HuH-7.5 (cell line): ENCODE measurements at regions not wholly inside any gene's neighbourhood (a gene's known extent, or its start where the extent isn't known, plus 50 kb on each side); places are given as distances from the start of the nearest gene placed in this dataset.
"Not testable (repeated sequence)": the region's sequence is repeated elsewhere in the genome, so short reads cannot be mapped to it uniquely, and the experiment has no call there.

Source experiments
- DNase-seq: peaks from one replicate; pipeline ENCODE4 v3.0.0; 2011; ENCODE audit warnings: low spot score

GRCh38 chr5:42949348-42950115 is 90.6 kb downstream of the ANXA2R start:
- peak; percentile 71 for DNase-seq

GRCh38 chr5:42948961-42949347 is 91.2 kb downstream of the ANXA2R start:
- DNase-seq, result no peak

GRCh38 chr5:42944989-42945388 is 95.1 kb downstream of the ANXA2R start:
- no peak for DNase-seq

- DNase-seq, result no peak
Measured at GRCh38 chr5:42943931-42944631, 96.0 kb downstream of the ANXA2R start.

DNA sequence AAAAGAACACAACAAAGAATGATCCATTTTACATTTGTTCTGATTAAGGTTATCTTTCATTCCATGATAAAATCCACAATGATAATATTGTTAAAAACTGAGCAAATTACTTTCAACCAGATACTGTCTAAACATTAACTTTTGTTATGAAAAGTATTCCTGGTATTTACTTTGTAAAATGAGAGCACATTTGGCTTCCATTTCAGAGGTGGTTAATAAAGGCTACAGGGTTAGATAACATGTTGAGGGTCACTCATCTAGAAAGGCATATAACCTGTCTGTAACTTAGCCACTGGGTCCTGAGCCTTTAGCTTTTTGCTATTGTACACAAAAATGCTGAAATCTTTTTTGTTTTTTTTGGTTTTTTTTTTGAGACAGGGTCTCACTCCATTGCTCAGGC is 99.3 kb downstream of the ANXA2R start:
- DNase-seq, result no peak

DNA sequence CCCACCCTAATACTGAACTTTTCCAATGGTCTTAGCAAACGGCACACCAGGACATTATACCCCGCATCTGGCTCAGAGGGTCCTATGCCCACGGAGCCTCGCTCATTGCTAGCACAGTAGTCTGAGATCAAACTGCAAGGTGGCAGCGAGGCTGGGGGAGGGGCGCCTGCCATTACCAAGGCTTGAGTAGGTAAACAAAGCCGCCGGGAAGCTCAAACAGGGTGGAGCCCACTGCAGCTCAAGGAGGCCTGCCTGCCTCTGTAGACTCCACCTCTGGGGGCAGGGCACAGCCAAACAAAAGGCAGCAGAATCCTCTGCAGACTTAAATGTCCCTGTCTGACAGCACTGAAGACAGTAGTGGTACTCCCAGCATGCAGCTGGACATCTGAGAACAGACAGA is 108.1 kb downstream of the ANXA2R start:
- DNase-seq, result not testable (repeated sequence)

GRCh38 chr5:42931451-42931850 is 108.7 kb downstream of the ANXA2R start:
- DNase-seq, result not testable (repeated sequence)

DNA sequence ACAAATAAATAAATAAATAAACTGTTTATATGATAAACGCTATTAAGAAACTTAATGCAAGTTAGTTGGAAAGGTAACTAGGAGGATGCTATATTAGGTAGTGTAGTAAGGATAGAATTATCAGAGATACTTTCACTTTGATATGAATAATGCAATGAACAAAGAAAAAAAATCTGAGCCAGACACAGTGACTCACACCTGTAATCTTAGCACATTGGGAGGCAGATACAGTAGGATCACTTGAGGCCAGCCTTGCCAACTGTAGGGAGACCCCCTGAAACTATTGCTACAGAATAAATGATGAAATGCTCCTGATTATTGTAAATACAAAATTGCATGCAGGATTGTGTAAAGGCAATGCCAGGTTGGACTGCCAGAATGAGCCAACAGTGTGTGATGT is 109.2 kb downstream of the ANXA2R start:
- no peak for DNase-seq

DNA sequence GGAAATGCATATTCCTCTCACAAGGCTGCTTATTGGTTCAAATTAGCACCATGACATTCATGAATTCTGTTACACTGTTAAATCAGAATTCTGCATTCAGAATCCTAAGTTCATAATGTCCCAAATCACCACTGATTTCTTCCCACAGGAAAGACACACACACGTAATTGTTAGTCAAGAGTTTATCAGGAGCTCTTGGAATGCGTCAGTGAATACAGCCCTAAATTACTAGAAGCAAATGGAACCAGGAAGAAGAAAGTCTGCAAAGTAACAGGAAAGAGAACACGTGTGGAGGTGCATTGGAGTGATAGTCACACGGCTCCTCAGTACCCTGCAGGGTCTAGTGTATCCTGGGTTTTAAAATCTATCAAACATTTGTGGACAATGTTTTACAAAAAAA is 110.2 kb downstream of the ANXA2R start:
- no peak for DNase-seq

- DNase-seq, result no peak
Measured at GRCh38 chr5:42927730-42928129, 112.4 kb downstream of the ANXA2R start.

- DNase-seq, result no peak
Measured at GRCh38 chr5:42924686-42925085, 113.0 kb upstream of the SELENOP start.

DNA sequence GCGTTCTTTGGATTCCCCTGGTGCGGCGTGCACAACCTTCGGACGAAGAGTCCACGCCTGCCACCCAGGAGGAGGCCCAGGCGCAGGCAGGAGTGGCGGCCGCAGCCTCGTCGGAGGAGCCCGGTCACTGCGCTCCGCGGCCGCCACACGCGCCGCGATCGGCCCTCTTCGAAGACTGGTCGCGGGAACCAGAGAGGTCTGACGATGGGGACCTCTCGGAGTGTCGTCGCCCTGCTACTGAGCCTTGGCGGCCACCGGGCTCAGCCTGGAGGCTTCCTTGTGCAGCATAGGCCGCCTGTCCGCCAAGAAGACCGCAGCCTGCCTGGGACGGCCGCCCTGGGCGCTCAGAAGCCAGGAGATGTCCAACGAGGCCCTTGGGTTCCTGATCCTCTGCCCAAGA is 112.5 kb upstream of the SELENOP start:
- DNase-seq, result no peak

- DNase-seq, result no peak
Measured at GRCh38 chr5:42923710-42924109, 112.0 kb upstream of the SELENOP start.

DNA sequence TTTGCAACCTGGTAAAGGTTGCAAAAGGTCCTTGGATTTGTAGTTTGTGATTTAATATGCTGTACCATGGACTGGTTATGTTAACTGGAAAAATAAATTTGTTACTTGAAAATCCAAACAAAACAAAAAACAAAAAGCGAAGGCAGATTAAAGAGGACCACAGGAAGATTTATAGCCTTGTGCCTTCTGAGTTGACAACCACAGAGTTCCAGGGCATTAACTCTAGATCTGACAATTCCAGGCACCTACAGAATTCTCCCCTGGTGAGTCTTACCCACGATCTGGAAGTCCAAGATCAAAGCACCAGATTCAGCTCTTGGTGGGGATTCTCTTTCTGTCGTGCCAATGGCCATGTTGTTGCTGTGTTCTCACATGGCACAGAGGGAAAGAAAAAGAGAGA is 107.9 kb upstream of the SELENOP start:
- no peak for DNase-seq

GRCh38 chr5:42915306-42915866 is 103.7 kb upstream of the SELENOP start:
- no peak for DNase-seq

DNA sequence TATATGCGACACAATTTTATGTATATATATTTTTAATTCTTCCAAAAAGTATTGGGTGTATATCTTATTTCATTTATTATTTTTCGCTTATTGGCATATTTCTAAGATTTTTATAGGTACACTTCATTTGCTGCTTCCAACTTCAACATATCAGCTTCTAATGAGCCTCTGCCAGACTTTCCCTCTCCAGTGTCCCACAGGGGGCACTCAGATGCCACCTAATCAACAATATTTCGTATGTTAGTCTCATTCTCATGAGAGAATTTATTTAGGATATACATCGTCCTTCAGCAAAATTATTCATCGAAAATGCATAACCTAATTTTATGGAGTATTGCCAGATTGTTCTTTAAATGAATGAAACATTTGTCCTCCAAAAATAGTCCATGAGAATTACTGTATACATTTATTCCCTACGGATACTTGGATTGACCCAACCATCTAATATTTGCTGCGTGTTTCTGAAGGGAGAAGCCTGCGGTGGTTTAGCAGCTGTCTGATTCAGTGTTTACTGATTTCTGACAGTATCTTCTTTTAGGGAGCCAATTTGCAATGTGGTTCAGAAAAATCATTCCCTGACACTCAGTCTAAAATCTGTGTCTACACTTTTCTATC is 100.6 kb upstream of the SELENOP start:
- DNase-seq, result peak; percentile 57

DNA sequence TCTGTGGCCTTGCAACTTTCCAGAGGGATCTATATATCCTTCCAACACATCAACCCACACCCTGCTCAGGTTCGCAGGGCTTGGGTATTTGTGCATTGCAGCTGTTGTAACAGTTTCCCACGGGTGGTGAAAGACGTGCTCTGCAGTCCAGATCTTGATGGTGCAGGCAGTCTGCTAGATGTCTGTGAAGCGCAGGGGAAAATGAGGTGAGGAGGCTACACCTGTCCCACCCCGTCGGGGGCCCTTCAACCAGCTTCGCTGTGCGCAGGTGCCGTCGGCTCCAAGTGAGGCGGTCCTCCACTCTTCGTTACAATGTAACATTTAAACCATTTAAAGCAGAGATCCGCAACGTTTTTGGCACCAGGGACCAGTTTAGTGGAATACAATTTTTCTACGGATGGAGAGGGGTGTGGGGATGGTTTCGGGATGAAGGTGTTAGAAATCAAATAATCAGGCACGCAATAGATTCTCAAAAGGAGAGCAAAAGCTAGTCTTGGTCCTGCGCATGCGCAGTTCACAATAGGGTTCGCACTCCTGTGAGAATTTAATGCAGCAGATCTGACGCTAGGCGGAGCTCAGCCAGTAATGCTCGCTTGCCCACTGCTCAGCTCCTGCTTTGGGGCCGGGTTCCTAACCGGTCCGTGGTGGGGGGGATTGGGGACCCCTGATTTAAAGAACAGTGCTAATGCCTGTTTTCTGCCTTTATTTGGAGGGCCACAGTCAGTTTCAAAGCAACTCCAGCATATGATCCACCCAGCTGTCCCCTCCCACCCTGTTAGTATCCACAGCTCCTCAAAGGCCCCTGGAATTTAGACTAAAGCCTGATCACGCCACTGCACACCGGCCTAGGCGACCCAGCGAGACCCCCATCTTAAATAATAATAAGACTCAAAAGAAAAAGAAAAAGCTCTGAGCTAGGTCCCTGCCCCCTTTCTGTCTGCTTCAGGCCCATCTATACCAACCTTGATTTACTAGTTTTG is 97.1 kb upstream of the SELENOP start:
- peak; percentile 86 for DNase-seq

- DNase-seq, result no peak
Measured at GRCh38 chr5:42908086-42908485, 96.4 kb upstream of the SELENOP start.

GRCh38 chr5:42905827-42906226 is 94.1 kb upstream of the SELENOP start:
- DNase-seq, result no peak

GRCh38 chr5:42900734-42901133 is 89.0 kb upstream of the SELENOP start:
- DNase-seq, result no peak

DNA sequence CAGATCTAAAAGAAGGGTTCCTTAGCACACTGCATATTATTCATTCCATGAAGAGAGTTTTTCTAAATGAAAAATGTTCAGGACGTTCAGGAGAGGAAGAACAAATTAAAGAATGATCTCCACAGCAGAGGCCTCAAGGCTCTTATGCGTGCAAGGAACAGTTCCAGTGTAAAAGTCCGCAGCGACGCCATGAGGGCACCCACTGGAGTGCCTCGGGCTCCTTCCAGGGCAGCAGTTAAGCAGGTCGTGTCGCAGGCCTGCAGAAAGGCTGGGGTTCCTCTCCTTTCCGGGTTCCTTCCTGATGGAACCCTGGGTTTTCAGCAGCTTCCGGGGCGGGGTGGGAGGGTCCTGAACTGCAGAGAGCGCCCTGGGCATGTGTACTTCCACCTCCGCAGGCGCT is 87.1 kb upstream of the SELENOP start:
- DNase-seq, result no peak

- no peak for DNase-seq
Measured at GRCh38 chr5:42896523-42896922, 84.8 kb upstream of the SELENOP start.
